ENCODE measurements at regions not wholly inside any gene's neighbourhood (a gene's known extent, or its start where the extent isn't known, plus 50 kb on each side); places are given as distances from the start of the nearest gene placed in this dataset.
A peak's percentile ranks its signal among the peaks of the same experiment; 100 is the strongest.

DNA sequence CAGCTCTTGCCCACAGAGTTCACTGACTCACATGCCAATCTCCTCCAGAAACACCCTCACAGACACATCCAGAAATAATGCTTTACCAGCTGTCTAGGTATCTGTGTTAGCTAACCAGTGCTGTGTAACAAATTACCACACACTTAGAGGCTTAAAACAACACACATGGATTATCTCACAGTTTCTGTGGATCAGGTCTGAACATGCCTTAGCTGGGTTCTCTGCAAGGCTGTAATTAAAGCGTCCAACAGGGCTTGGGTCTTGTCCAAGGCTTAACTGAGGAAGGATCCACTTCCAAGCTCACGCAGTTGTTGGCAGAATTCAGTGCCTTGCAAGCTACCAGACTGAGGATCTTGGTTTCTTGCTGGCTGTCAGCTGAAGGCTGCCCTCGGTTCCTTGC lies 92.5 kb upstream of the RGS4 start:
- no peaks in the 10 kb centered on the region; the same call in 1 of the 2 replicates for H3K27me3 Mint-ChIP-seq (ENCODE audit: insufficient read depth)
- TF ChIP-seq, protein P1, sequence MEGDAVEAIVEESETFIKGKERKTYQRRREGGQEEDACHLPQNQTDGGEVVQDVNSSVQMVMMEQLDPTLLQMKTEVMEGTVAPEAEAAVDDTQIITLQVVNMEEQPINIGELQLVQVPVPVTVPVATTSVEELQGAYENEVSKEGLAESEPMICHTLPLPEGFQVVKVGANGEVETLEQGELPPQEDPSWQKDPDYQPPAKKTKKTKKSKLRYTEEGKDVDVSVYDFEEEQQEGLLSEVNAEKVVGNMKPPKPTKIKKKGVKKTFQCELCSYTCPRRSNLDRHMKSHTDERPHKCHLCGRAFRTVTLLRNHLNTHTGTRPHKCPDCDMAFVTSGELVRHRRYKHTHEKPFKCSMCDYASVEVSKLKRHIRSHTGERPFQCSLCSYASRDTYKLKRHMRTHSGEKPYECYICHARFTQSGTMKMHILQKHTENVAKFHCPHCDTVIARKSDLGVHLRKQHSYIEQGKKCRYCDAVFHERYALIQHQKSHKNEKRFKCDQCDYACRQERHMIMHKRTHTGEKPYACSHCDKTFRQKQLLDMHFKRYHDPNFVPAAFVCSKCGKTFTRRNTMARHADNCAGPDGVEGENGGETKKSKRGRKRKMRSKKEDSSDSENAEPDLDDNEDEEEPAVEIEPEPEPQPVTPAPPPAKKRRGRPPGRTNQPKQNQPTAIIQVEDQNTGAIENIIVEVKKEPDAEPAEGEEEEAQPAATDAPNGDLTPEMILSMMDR (IDR thresholded peaks at IDR 0.05) = no peak
- H3K4me3 Mint-ChIP-seq = no peak overlapping the region
- DNase-seq = no peak
- peaks cover 52% of the 10 kb centered on the region for H3K4me1 Mint-ChIP-seq (ENCODE audit: low read depth)
- H3K27ac Mint-ChIP-seq = no peak overlapping the region
- H3K36me3 Mint-ChIP-seq (ENCODE audit: low read depth) = peaks cover 10% of the 10 kb centered on the region; the same call in 1 of the 2 replicates
- no peaks in the 10 kb centered on the region for H3K9me3 Mint-ChIP-seq

DNA sequence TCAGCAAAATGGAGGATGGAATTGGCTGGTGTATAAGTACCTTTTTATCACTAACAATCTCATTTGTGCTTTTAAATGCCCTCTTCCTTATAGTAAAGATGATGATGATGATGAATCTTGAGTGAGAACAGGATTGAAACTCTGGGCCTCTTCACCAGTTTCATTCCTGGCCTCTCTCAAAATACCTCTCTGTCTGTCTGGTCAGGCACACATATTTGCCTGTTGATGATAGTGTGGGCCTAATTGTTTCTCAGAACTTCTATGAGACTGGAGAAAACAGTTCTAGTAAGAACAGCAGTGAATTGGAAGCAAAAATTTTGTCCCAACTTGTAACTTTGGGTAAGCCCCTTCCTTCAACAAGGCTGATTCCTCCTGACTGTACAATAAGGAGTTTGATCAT lies 94.4 kb upstream of the RGS4 start:
- peaks cover 12% of the 10 kb centered on the region; the same call in 1 of the 2 replicates for H3K36me3 Mint-ChIP-seq (ENCODE audit: low read depth)
- peak overlapping the region; percentile 96 for H3K27ac Mint-ChIP-seq
- TF ChIP-seq, protein P1 (IDR thresholded peaks at IDR 0.05) = no peak
- H3K4me3 Mint-ChIP-seq = no peak overlapping the region
- H3K9me3 Mint-ChIP-seq = no peaks in the 10 kb centered on the region
- H3K27me3 Mint-ChIP-seq (ENCODE audit: insufficient read depth) = no peaks in the 10 kb centered on the region
- H3K4me1 Mint-ChIP-seq (ENCODE audit: low read depth) = peaks cover 62% of the 10 kb centered on the region
- DNase-seq = no peak

DNA sequence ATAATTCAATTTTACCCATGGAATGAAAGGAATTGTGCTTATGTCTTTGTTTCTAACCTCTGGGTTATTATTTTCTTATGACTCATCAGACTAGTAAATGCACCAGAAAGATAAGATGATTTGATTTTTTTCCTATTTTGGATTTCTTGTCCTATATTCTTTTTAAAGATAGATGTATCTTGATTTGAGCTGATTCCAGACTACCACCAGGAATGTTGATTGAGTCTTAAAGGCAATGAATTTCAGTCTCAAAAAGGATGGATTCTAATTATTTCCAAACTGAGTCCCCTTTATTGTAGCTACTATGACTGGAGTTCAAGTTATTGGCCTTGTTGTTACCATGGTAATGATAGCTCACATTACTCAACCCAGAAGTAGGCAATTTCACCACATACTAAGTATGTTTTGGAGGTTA lies 95.8 kb upstream of the RGS4 start:
- H3K4me3 Mint-ChIP-seq = peak overlapping the region; percentile 49
- peaks cover 12% of the 10 kb centered on the region; the same call in 1 of the 2 replicates for H3K36me3 Mint-ChIP-seq (ENCODE audit: low read depth)
- peak overlapping the region; percentile 96 for H3K27ac Mint-ChIP-seq
- TF ChIP-seq, protein P1 (IDR thresholded peaks at IDR 0.05) = no peak
- no peaks in the 10 kb centered on the region for H3K27me3 Mint-ChIP-seq (ENCODE audit: insufficient read depth)
- no peaks in the 10 kb centered on the region for H3K9me3 Mint-ChIP-seq
- DNase-seq = peak; percentile 93
- H3K4me1 Mint-ChIP-seq (ENCODE audit: low read depth) = peaks cover 66% of the 10 kb centered on the region

DNA sequence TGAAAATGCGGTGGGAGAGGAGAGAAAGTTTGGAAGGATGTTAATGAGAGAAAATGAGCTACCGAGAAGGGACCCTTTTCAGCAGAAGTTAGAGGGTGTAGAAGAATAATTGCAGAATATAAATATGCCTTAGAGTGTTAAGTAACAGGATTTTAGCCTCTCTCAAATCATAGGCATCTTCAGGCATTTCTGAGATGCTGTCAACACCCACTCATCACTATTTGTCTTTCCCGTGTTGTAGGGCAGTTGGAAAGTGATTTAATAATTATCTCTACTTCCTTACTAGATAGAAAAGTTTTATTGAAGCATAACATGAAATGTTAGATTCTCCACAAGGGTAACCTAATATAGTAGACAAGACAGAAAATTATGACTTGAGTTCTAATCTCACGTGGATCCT lies 96.4 kb upstream of the RGS4 start:
- TF ChIP-seq, protein P1 (IDR thresholded peaks at IDR 0.05) = no peak
- Mint-ChIP-seq H3K27me3 (ENCODE audit: insufficient read depth) (no peaks in the 10 kb centered on the region), H3K4me1 (ENCODE audit: low read depth) (peaks cover 60% of the 10 kb centered on the region)

DNA sequence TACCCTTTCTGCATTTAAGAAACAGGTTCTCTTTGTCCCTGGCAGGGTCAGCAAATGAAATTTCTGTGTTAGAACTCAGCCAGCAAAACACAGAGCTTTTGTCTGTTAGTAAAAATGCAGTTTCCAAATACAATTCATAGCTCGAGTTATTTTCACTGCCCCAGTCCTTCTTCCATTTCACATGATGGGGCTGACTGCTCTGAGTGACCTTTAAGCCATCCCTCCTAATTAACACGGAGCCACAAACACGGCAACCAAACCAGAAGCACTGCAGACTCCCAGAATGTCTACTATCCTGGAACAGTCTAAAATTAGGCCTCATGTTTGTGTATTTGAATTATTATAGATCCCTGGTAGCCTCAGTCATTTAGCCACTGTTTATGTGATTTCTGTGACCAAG lies 99.1 kb upstream of the RGS4 start:
- Mint-ChIP-seq H3K27me3 (ENCODE audit: insufficient read depth) (no peaks in the 10 kb centered on the region), H3K4me3 (no peak overlapping the region), H3K4me1 (ENCODE audit: low read depth) (peaks cover 50% of the 10 kb centered on the region), H3K9me3 (no peaks in the 10 kb centered on the region), H3K36me3 (ENCODE audit: low read depth) (peaks cover 7% of the 10 kb centered on the region; the same call in 1 of the 2 replicates), H3K27ac (peak overlapping the region; percentile 22; the same call in 1 of the 2 replicates)
- TF ChIP-seq, protein P1 (IDR thresholded peaks at IDR 0.05) = no peak
- no peak for DNase-seq

More for the DNA sequence above, 96.4 kb upstream of the RGS4 start:
- Mint-ChIP-seq H3K36me3 (ENCODE audit: low read depth) (peaks cover 12% of the 10 kb centered on the region; the same call in 1 of the 2 replicates), H3K4me3 (peak overlapping the region; percentile 49), H3K27ac (peak overlapping the region; percentile 96), H3K9me3 (no peaks in the 10 kb centered on the region)
- DNase-seq = no peak

DNA sequence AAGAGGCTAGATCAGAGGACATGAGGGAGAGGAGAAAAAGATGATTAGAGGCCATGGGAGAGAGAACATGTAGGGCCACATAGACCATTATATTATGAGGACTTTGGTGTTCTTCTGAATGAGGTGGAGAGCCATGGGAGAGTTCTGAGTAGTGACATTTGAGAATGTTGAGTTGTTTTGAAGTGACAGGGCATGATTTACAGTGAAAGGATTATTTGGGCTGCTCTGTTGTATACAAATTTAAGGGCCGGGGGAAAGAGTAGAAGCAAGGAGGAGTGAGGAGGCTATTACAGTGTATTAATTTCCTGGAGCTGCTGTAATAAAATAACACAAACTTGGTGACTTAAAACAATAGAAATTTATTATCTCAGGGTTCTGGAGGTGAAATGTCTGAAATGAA lies 102.5 kb upstream of the RGS4 start:
- Mint-ChIP-seq H3K9me3 (peaks cover 14% of the 10 kb centered on the region), H3K27me3 (ENCODE audit: insufficient read depth) (no peaks in the 10 kb centered on the region), H3K4me1 (ENCODE audit: low read depth) (peaks cover 18% of the 10 kb centered on the region), H3K4me3 (no peak overlapping the region), H3K27ac (no peak overlapping the region), H3K36me3 (ENCODE audit: low read depth) (peaks cover 10% of the 10 kb centered on the region)
- DNase-seq = no peak
- TF ChIP-seq, protein P1 (IDR thresholded peaks at IDR 0.05) = no peak
